UCSD-AML1 (cell line): ENCODE measurements at regions not wholly inside any gene's neighbourhood (a gene's known extent, or its start where the extent isn't known, plus 50 kb on each side); places are given as distances from the start of the nearest gene placed in this dataset.
"Not testable (repeated sequence)": the region's sequence is repeated elsewhere in the genome, so short reads cannot be mapped to it uniquely, and the experiment has no call there.

Source experiments
- DNase-seq: peaks from one replicate; lab custom pipeline; 2025; ENCODE audit not compliant: unreplicated experiment; lab: John Stamatoyannopoulos, UW

- no peak for DNase-seq
These were observed 1303.4 kb downstream of the TECRL start for GRCh38 chr4:63105839-63106238.

- DNase-seq = no peak
These were observed 1318.6 kb downstream of the TECRL start for GRCh38 chr4:63090641-63091040.

- DNase-seq = no peak
These were observed 1324.2 kb downstream of the TECRL start for GRCh38 chr4:63085091-63085490.

- DNase-seq = no peak
These were observed 1328.3 kb downstream of the TECRL start for GRCh38 chr4:63080934-63081333.

GRCh38 chr4:63063760-63064159 lies 1345.5 kb downstream of the TECRL start:
- DNase-seq = no peak

- not testable (repeated sequence) for DNase-seq
These were observed 1346.4 kb downstream of the TECRL start for GRCh38 chr4:63062891-63063290.

- DNase-seq = no peak
These were observed 1359.5 kb downstream of the TECRL start for GRCh38 chr4:63049726-63050125.

- DNase-seq = no peak
These were observed 1360.0 kb downstream of the TECRL start for GRCh38 chr4:63049278-63049677.

GRCh38 chr4:63036159-63036866 lies 1372.9 kb downstream of the TECRL start:
- no peak for DNase-seq

GRCh38 chr4:63029380-63029779 lies 1379.9 kb downstream of the TECRL start:
- no peak for DNase-seq

GRCh38 chr4:63020661-63021060 lies 1388.6 kb downstream of the TECRL start:
- DNase-seq = no peak

- DNase-seq = no peak
These were observed 1392.0 kb downstream of the TECRL start for GRCh38 chr4:63017300-63017699.

GRCh38 chr4:62970846-62971245 lies 1438.4 kb downstream of the TECRL start:
- DNase-seq = no peak

GRCh38 chr4:62960415-62960814 lies 1448.8 kb downstream of the TECRL start:
- no peak for DNase-seq

- DNase-seq = no peak
These were observed 1455.5 kb downstream of the TECRL start for GRCh38 chr4:62953752-62954151.

- no peak for DNase-seq
These were observed 1456.9 kb downstream of the TECRL start for GRCh38 chr4:62952366-62952765.

- DNase-seq = no peak
These were observed 1461.1 kb downstream of the TECRL start for GRCh38 chr4:62948108-62948507.

- no peak for DNase-seq
These were observed 1469.0 kb downstream of the TECRL start for GRCh38 chr4:62940229-62940628.

GRCh38 chr4:62930884-62931283 lies 1478.4 kb downstream of the TECRL start:
- DNase-seq = no peak

- DNase-seq = no peak
These were observed 1480.8 kb downstream of the TECRL start for GRCh38 chr4:62928483-62928882.

GRCh38 chr4:62927574-62927973 lies 1481.7 kb downstream of the TECRL start:
- DNase-seq = no peak

- DNase-seq = no peak
These were observed 1485.5 kb downstream of the TECRL start for GRCh38 chr4:62923783-62924182.

- no peak for DNase-seq
These were observed 1491.6 kb downstream of the TECRL start for GRCh38 chr4:62917649-62918048.
